Mammary epithelial cell (primary cell): ENCODE measurements at regions not wholly inside any gene's neighbourhood (a gene's known extent, or its start where the extent isn't known, plus 50 kb on each side); places are given as distances from the start of the nearest gene placed in this dataset.

Source experiments
- CTCF ChIP-seq, 2 donors: IDR thresholded peaks in 1 of 2; conservative IDR thresholded peaks in 1 of 2; 2 replicates each; pipeline ENCODE4 v1.5.1; 2011 to 2012; ENCODE audit warnings: inconsistent platforms in 2 of 2, low read length in 2 of 2, mild to moderate bottlenecking in 2 of 2, control low read depth in 1 of 2, low read depth in 1 of 2; ENCODE audit not compliant: insufficient read depth in 1 of 2; ENCODE audit errors: extremely low read depth in 1 of 2
- EZH2 ChIP-seq: IDR thresholded peaks from 2 replicates; pipeline ENCODE4 v1.6.1; 2012; ENCODE audit warnings: low read length, inconsistent platforms, borderline replicate concordance

GRCh38 chr11:36878737-36879136, 280.7 kb upstream of the RAG2 start:
- no peak for TF ChIP-seq CTCF (conservative IDR thresholded peaks at IDR 0.05 in 1 of 2, IDR thresholded peaks at IDR 0.05 in 1 of 2; ENCODE audit: extremely low read depth in 1 of 2, insufficient read depth in 1 of 2, low read depth in 1 of 2, low read length in 2 of 2)
- TF ChIP-seq EZH2, result no peak
